Prostate gland (tissue), 2 donors: ENCODE measurements at regions not wholly inside any gene's neighbourhood (a gene's known extent, or its start where the extent isn't known, plus 50 kb on each side); places are given as distances from the start of the nearest gene placed in this dataset.
"Not testable (repeated sequence)": the region's sequence is repeated elsewhere in the genome, so short reads cannot be mapped to it uniquely, and the experiment has no call there.

Source experiments
- DNase-seq: peaks from one replicate; pipeline ENCODE4 v3.0.0-alpha.2; 2019; ENCODE audit warnings: low spot score
- H3K27ac ChIP-seq, 2 donors: fragments of 200-600 bp; sonication (generic); 2 replicates each; pipeline ENCODE4 v1.5.1; 2017 to 2019
- H3K27me3 ChIP-seq: fragments of 200-600 bp; sonication (generic); replicated peaks from 2 replicates; pipeline ENCODE4 v1.5.1; 2019; ENCODE audit not compliant: insufficient read depth
- H3K36me3 ChIP-seq, 2 donors: fragments of 200-600 bp; sonication (generic); 1 replicate in 1 of 2; 2 replicates in 1 of 2; pipeline versions ENCODE4 v1.5.1 to v1.8.1; 2017 to 2019
- H3K4me1 ChIP-seq: fragments of 200-600 bp; sonication (generic); replicated peaks from 2 replicates; pipeline ENCODE4 v1.5.1; 2019
- H3K4me3 ChIP-seq, 2 donors: fragments of 200-600 bp; sonication (generic); 2 replicates each; pipeline ENCODE4 v1.5.1; 2017 to 2019
- H3K9me3 ChIP-seq: fragments of 200-600 bp; sonication (generic); 2 replicates; pipeline ENCODE4 v1.5.1; 2017
- CTCF ChIP-seq, 4 experiments: fragments of 200-600 bp in 2 of 4; fragments of 450-650 bp in 2 of 4; sonication (generic) in 2 of 4; IDR thresholded peaks; 1 replicate in 3 of 4; 2 replicates in 1 of 4; pipeline ENCODE4 v1.5.1; 2016 to 2019; ENCODE audit warnings: antibody characterized with exemption in 4 of 4, mild to moderate bottlenecking in 2 of 4, moderate library complexity in 2 of 4
- POLR2A ChIP-seq: fragments of 450-650 bp; IDR thresholded peaks from one replicate; pipeline ENCODE4 v1.6.1; 2016; ENCODE audit warnings: antibody characterized with exemption, mild to moderate bottlenecking
- POLR2AphosphoS5 ChIP-seq: sonication (generic); formaldehyde crosslinking; IDR thresholded peaks from one replicate; pipeline ENCODE4 v1.6.1; 2017; ENCODE audit warnings: antibody characterized with exemption
- WGBS: methylation state at CpG from one replicate; pipeline ENCODE4 v1.1.5; 2018; 5-methylcytosine and 5-hydroxymethylcytosine counted together
- intact Hi-C: fragments of 100-400 bp; cut with DNase I; formaldehyde crosslinking; loops from one replicate; pipeline ENCODE4 v1.14.2; 2022

GRCh38 chrX:53824686-53825085 lies 138.2 kb upstream of the HUWE1 start:
- Histone ChIP-seq H3K4me3 (no peak overlapping the region), H3K36me3 (no peaks in the 10 kb centered on the region), H3K27ac (no peak overlapping the region), H3K4me1 (no peaks in the 10 kb centered on the region), H3K27me3 (no peaks in the 10 kb centered on the region), H3K9me3 (no peaks in the 10 kb centered on the region)
- intact Hi-C loops: no loop called here
- DNase-seq: no peak
- WGBS: 100% methylated on average over 1 of the region's 2 CpGs
- TF ChIP-seq POLR2A: no peak
- TF ChIP-seq POLR2AphosphoS5: no peak
- TF ChIP-seq CTCF (IDR thresholded peaks at IDR 0.05): no peak

GRCh38 chrX:53818115-53818514 lies 131.6 kb upstream of the HUWE1 start:
- H3K4me3 ChIP-seq, H3K27ac ChIP-seq, DNase-seq, H3K27me3 ChIP-seq, H3K36me3 ChIP-seq, intact Hi-C loops, H3K4me1 ChIP-seq, H3K9me3 ChIP-seq: not testable (repeated sequence)
- 100% methylated on average over 1 of the region's 1 CpG for WGBS

- no peaks in the 10 kb centered on the region for H3K27me3 ChIP-seq
- no peaks in the 10 kb centered on the region for H3K36me3 ChIP-seq
- no peak overlapping the region for H3K4me3 ChIP-seq
- intact Hi-C loops: no loop called here
- TF ChIP-seq POLR2AphosphoS5 (no peak), CTCF (IDR thresholded peaks at IDR 0.05) (no peak), POLR2A (no peak)
- WGBS: 57% methylated on average over 3 of the region's 3 CpGs
- H3K4me1 ChIP-seq: no peaks in the 10 kb centered on the region
- H3K9me3 ChIP-seq: no peaks in the 10 kb centered on the region
- DNase-seq: no peak
- H3K27ac ChIP-seq: no peak overlapping the region
Observed at GRCh38 chrX:53817548-53817947, 131.0 kb upstream of the HUWE1 start.

GRCh38 chrX:53813670-53814440 lies 127.3 kb upstream of the HUWE1 start:
- intact Hi-C loops: no loop called here

GRCh38 chrX:53798281-53798680 lies 111.8 kb upstream of the HUWE1 start:
- Histone ChIP-seq H3K27me3 (no peaks in the 10 kb centered on the region), H3K27ac (no peak overlapping the region), H3K4me3 (no peak overlapping the region), H3K36me3 (no peaks in the 10 kb centered on the region), H3K9me3 (no peaks in the 10 kb centered on the region), H3K4me1 (no peaks in the 10 kb centered on the region)
- 92% methylated on average over 3 of the region's 3 CpGs for WGBS
- TF ChIP-seq CTCF (IDR thresholded peaks at IDR 0.05): no peak
- TF ChIP-seq POLR2AphosphoS5: no peak
- TF ChIP-seq POLR2A: no peak
- DNase-seq: no peak
- intact Hi-C loops: no loop called here

More at GRCh38 chrX:53813670-53814440, 127.3 kb upstream of the HUWE1 start:
- Histone ChIP-seq H3K36me3 (no peaks in the 10 kb centered on the region), H3K4me3 (no peak overlapping the region), H3K27me3 (no peaks in the 10 kb centered on the region), H3K9me3 (no peaks in the 10 kb centered on the region), H3K27ac (no peak overlapping the region), H3K4me1 (no peaks in the 10 kb centered on the region)
- 88% methylated on average over 10 of the region's 15 CpGs for WGBS
- TF ChIP-seq CTCF (IDR thresholded peaks at IDR 0.05) (no peak), POLR2A (no peak), POLR2AphosphoS5 (no peak)
- DNase-seq: no peak
